Keratinocyte (primary cell): ENCODE measurements at regions not wholly inside any gene's neighbourhood (a gene's known extent, or its start where the extent isn't known, plus 50 kb on each side); places are given as distances from the start of the nearest gene placed in this dataset.
"Not testable (repeated sequence)": the region's sequence is repeated elsewhere in the genome, so short reads cannot be mapped to it uniquely, and the experiment has no call there.

Source experiments
- DNase-seq: peaks from one replicate; pipeline ENCODE4 v3.0.0-alpha.2; 2011; ENCODE audit warnings: low read depth, missing footprints, low spot score
- FAIRE-seq: peaks from 2 replicates; lab custom pipeline; 2011; peaks lifted over from hg19 to GRCh38; lab: Jason Lieb, UNC
- H2AFZ ChIP-seq: 2 replicates; pipeline ENCODE4 v1.6.0; 2012; ENCODE audit warnings: low read length, control low read depth, inconsistent platforms; ENCODE audit not compliant: control insufficient read depth
- H3K27ac ChIP-seq: 2 replicates; pipeline ENCODE4 v1.5.1; 2011; ENCODE audit warnings: low read length; ENCODE audit not compliant: control insufficient read depth, insufficient read depth
- H3K27me3 ChIP-seq: 3 replicates; pipeline ENCODE4 v1.6.0; 2011; ENCODE audit warnings: low read length; ENCODE audit not compliant: control insufficient read depth, insufficient read depth; ENCODE audit errors: extremely low read depth
- H3K36me3 ChIP-seq, 2 experiments: 2 replicates in 1 of 2; 3 replicates in 1 of 2; pipeline ENCODE4 v1.5.1; 2011; ENCODE audit warnings: low read length in 2 of 2, mild to moderate bottlenecking in 1 of 2; ENCODE audit not compliant: control insufficient read depth in 2 of 2, insufficient read depth in 2 of 2; ENCODE audit errors: extremely low read depth in 1 of 2
- H3K4me1 ChIP-seq: 3 replicates; pipeline ENCODE4 v1.5.1; 2011; ENCODE audit warnings: low read length; ENCODE audit not compliant: control insufficient read depth, insufficient read depth; ENCODE audit errors: extremely low read depth
- H3K4me2 ChIP-seq: 3 replicates; pipeline ENCODE4 v1.6.0; 2011; ENCODE audit warnings: low read depth, low read length; ENCODE audit not compliant: control insufficient read depth, insufficient read depth; ENCODE audit errors: extremely low read depth
- H3K4me3 ChIP-seq, 3 experiments: fragments of 200-600 bp in 1 of 3; sonication (generic) in 1 of 3; 2 replicates in 2 of 3; 3 replicates in 1 of 3; pipeline ENCODE4 v1.5.1; 2011 to 2016; ENCODE audit warnings: low read length in 3 of 3, mild to moderate bottlenecking in 3 of 3, control low read depth in 2 of 3, inconsistent platforms in 1 of 3, low read depth in 1 of 3, mixed read lengths in 1 of 3, mixed run types in 1 of 3, moderate library complexity in 1 of 3; ENCODE audit not compliant: control insufficient read depth in 2 of 3, insufficient read depth in 2 of 3; ENCODE audit errors: extremely low read depth in 1 of 3
- H3K79me2 ChIP-seq: 2 replicates; pipeline ENCODE4 v1.6.0; 2012; ENCODE audit warnings: low read length; ENCODE audit not compliant: control insufficient read depth, insufficient read depth
- H3K9ac ChIP-seq: 3 replicates; pipeline ENCODE4 v1.6.0; 2011; ENCODE audit warnings: low read length; ENCODE audit not compliant: control insufficient read depth, insufficient read depth; ENCODE audit errors: extremely low read depth
- H3K9me1 ChIP-seq: 3 replicates; pipeline ENCODE4 v1.6.0; 2011; ENCODE audit warnings: low read length; ENCODE audit not compliant: control insufficient read depth, insufficient read depth; ENCODE audit errors: extremely low read depth
- H3K9me3 ChIP-seq: 2 replicates; pipeline ENCODE4 v1.5.1; 2012; ENCODE audit warnings: low read depth, low read length; ENCODE audit not compliant: control insufficient read depth
- H4K20me1 ChIP-seq: 3 replicates; pipeline ENCODE4 v1.6.0; 2011; ENCODE audit warnings: low read length; ENCODE audit not compliant: control insufficient read depth, insufficient read depth; ENCODE audit errors: extremely low read depth
- EZH2 ChIP-seq: IDR thresholded peaks from one replicate; pipeline ENCODE4 v1.6.1; 2012; ENCODE audit warnings: inconsistent platforms, mild to moderate bottlenecking, low read length, moderate library complexity
- dilution Hi-C: fragments of 300-500 bp; cut with MboI; formaldehyde crosslinking; loops from one replicate; pipeline ENCODE4 v1.7.0; 2020; ENCODE audit warnings: low sequenced_read_pairs; ENCODE audit not compliant: extremely low pct_ligation_motif_present
- TF ChIP-seq, protein P1 (sequence below), 3 experiments: IDR thresholded peaks in 1 of 3; conservative IDR thresholded peaks in 1 of 3; optimal IDR thresholded peaks in 1 of 3; 2 replicates in 2 of 3; 3 replicates in 1 of 3; pipeline versions ENCODE3 to v1.5.1; 2011; ENCODE audit warnings: low read length in 3 of 3, mild to moderate bottlenecking in 3 of 3, moderate library complexity in 2 of 3, control low read depth in 1 of 3, inconsistent platforms in 1 of 3; ENCODE audit not compliant: insufficient read depth in 2 of 3; ENCODE audit errors: extremely low read depth in 1 of 3

DNA sequence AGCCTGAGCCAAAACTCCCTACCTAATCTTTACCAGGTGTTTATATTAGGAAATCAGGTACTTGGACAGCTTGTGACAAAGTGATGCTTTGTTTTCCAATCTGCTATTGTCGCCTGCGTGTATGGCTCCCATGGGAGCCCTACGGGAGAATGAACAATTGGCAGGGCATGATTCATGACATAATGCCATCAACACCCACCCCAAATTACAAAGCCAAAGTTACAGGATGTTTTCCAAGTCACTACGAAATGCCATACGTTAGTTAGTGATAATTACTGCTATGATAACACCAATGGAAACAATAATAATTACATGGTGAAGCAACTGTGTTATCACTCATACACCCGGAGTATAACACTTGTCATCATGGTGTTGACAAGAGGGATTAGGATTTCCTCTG is 226.4 kb downstream of the FAM181B start:
- no peak for DNase-seq

DNA sequence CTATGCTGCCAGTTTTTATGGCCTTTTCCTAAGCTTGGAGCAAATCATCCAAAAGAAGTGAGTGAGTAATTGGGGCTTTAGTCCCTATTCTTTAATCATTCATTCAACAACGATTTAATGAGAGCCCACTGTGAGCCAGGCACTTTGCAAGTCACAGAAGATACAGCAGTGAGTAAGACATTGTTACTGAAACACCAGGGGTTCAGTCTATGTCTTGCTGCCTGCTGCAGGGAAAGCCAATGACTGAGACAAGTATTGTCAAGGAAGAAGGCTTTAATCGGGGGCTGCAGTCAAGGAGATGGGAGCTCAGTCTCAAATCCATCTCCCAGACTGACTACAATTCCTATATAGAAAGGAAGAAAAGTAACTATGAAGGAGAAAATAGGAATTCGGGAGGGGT is 228.3 kb downstream of the FAM181B start:
- Histone ChIP-seq H3K4me1 (no peaks in the 10 kb centered on the region), H3K27ac (no peak overlapping the region), H3K36me3 (no peaks in the 10 kb centered on the region), H3K9me1 (no peaks in the 10 kb centered on the region), H3K79me2 (no peaks in the 10 kb centered on the region), H3K9me3 (no peaks in the 10 kb centered on the region), H4K20me1 (no peaks in the 10 kb centered on the region), H2AFZ (no peak overlapping the region), H3K4me3 (no peak overlapping the region), H3K4me2 (no peak overlapping the region), H3K27me3 (no peaks in the 10 kb centered on the region), H3K9ac (no peak overlapping the region)
- TF ChIP-seq EZH2, result no peak
- TF ChIP-seq, protein P1, sequence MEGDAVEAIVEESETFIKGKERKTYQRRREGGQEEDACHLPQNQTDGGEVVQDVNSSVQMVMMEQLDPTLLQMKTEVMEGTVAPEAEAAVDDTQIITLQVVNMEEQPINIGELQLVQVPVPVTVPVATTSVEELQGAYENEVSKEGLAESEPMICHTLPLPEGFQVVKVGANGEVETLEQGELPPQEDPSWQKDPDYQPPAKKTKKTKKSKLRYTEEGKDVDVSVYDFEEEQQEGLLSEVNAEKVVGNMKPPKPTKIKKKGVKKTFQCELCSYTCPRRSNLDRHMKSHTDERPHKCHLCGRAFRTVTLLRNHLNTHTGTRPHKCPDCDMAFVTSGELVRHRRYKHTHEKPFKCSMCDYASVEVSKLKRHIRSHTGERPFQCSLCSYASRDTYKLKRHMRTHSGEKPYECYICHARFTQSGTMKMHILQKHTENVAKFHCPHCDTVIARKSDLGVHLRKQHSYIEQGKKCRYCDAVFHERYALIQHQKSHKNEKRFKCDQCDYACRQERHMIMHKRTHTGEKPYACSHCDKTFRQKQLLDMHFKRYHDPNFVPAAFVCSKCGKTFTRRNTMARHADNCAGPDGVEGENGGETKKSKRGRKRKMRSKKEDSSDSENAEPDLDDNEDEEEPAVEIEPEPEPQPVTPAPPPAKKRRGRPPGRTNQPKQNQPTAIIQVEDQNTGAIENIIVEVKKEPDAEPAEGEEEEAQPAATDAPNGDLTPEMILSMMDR (optimal IDR thresholded peaks at IDR 0.05 in 1 of 3, IDR thresholded peaks at IDR 0.05 in 1 of 3, conservative IDR thresholded peaks at IDR 0.05 in 1 of 3; ENCODE audit: extremely low read depth in 1 of 3, insufficient read depth in 2 of 3, low read length in 3 of 3), result no peak
- dilution Hi-C loops, result no loop called here
- DNase-seq (no peak), FAIRE-seq (no peak)

More for the DNA sequence above, 226.4 kb downstream of the FAM181B start:
- H3K27me3 ChIP-seq, result no peaks in the 10 kb centered on the region
- H3K9me3 ChIP-seq, result no peaks in the 10 kb centered on the region
- no peaks in the 10 kb centered on the region for H4K20me1 ChIP-seq
- no peaks in the 10 kb centered on the region for H3K79me2 ChIP-seq
- no peak overlapping the region for H3K4me3 ChIP-seq
- no peaks in the 10 kb centered on the region for H3K4me1 ChIP-seq
- no peak overlapping the region for H3K9ac ChIP-seq
- no peaks in the 10 kb centered on the region for H3K36me3 ChIP-seq
- dilution Hi-C loops, result no loop called here
- FAIRE-seq, result no peak
- H3K4me2 ChIP-seq, result no peak overlapping the region
- H3K9me1 ChIP-seq, result no peaks in the 10 kb centered on the region
- H2AFZ ChIP-seq, result no peak overlapping the region
- TF ChIP-seq EZH2, result no peak
- TF ChIP-seq, protein P1 (optimal IDR thresholded peaks at IDR 0.05 in 1 of 3, IDR thresholded peaks at IDR 0.05 in 1 of 3, conservative IDR thresholded peaks at IDR 0.05 in 1 of 3; ENCODE audit: extremely low read depth in 1 of 3, insufficient read depth in 2 of 3, low read length in 3 of 3), result no peak
- H3K27ac ChIP-seq, result no peak overlapping the region

DNA sequence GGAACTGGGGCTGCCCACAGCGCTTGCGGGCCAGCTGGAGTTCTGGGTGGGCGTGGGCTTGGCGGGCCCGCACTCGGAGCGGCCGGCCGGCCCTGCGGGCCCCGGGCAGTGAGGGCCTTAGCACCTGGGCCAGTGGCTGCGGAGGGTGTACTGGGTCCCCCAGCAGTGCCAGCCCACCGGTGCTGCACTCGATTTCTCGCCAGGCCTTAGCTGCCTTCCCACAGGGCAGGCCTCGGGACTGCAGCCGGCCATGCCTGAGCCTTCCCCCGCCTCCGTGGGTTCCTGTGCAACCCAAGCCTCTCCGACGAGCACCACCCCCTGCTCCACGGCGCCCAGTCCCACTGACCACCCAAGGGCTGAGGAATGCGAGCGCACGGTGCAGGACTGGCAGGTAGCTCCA is 232.5 kb downstream of the FAM181B start:
- DNase-seq, H3K9ac ChIP-seq, H2AFZ ChIP-seq, H3K9me3 ChIP-seq, H3K36me3 ChIP-seq, dilution Hi-C loops, H3K4me1 ChIP-seq, H3K9me1 ChIP-seq, H3K79me2 ChIP-seq, H3K4me3 ChIP-seq, H3K27ac ChIP-seq, H4K20me1 ChIP-seq, FAIRE-seq, H3K27me3 ChIP-seq, H3K4me2 ChIP-seq: not testable (repeated sequence)
